Rectal smooth muscle tissue (tissue), 1 donor: ENCODE measurements at regions not wholly inside any gene's neighbourhood (a gene's known extent, or its start where the extent isn't known, plus 50 kb on each side); places are given as distances from the start of the nearest gene placed in this dataset.
A peak's percentile ranks its signal among the peaks of the same experiment; 100 is the strongest.

Source experiments
- H3K27ac ChIP-seq: one replicate; pipeline ENCODE4 v1.7.0; 2013; ENCODE audit warnings: low read depth, low read length, inconsistent platforms
- H3K27me3 ChIP-seq: one replicate; pipeline ENCODE4 v1.7.0; 2013; ENCODE audit warnings: low read length; ENCODE audit not compliant: control insufficient read depth, insufficient read depth
- H3K36me3 ChIP-seq: one replicate; pipeline ENCODE4 v1.7.0; 2013; ENCODE audit warnings: low read length; ENCODE audit not compliant: control insufficient read depth, insufficient read depth
- H3K4me1 ChIP-seq: one replicate; pipeline ENCODE4 v1.7.0; 2013; ENCODE audit warnings: low read length; ENCODE audit not compliant: control insufficient read depth, insufficient read depth
- H3K4me3 ChIP-seq: one replicate; pipeline ENCODE4 v1.7.0; 2013; ENCODE audit warnings: low read length
- H3K9ac ChIP-seq: one replicate; pipeline ENCODE4 v1.7.0; 2013; ENCODE audit warnings: low read length

- H3K4me1 ChIP-seq: peaks cover 12% of the 10 kb centered on the region
- H3K27ac ChIP-seq: peak overlapping the region; percentile 40
- H3K4me3 ChIP-seq: no peak overlapping the region
- H3K27me3 ChIP-seq: no peaks in the 10 kb centered on the region
- H3K9ac ChIP-seq: no peak overlapping the region
- H3K36me3 ChIP-seq: no peaks in the 10 kb centered on the region
Measured at GRCh38 chr4:174119051-174119450, 164.4 kb downstream of the FBXO8 start.

- H3K9ac ChIP-seq: no peak overlapping the region
- H3K27ac ChIP-seq: no peak overlapping the region
- H3K36me3 ChIP-seq: no peaks in the 10 kb centered on the region
- H3K4me1 ChIP-seq: peaks cover 12% of the 10 kb centered on the region
- H3K4me3 ChIP-seq: no peak overlapping the region
- H3K27me3 ChIP-seq: no peaks in the 10 kb centered on the region
Measured at GRCh38 chr4:174118171-174118570, 165.3 kb downstream of the FBXO8 start.

GRCh38 chr4:174117445-174117844, 166.0 kb downstream of the FBXO8 start:
- H3K27ac ChIP-seq: peak overlapping the region; percentile 14

GRCh38 chr4:174116021-174116420, 167.4 kb downstream of the FBXO8 start:
- Histone ChIP-seq H3K9ac (no peak overlapping the region), H3K27ac (no peak overlapping the region), H3K36me3 (no peaks in the 10 kb centered on the region), H3K4me3 (no peak overlapping the region), H3K27me3 (no peaks in the 10 kb centered on the region), H3K4me1 (peaks cover 12% of the 10 kb centered on the region)

More at GRCh38 chr4:174117445-174117844, 166.0 kb downstream of the FBXO8 start:
- Histone ChIP-seq H3K27me3 (no peaks in the 10 kb centered on the region), H3K4me3 (no peak overlapping the region), H3K4me1 (peaks cover 9% of the 10 kb centered on the region), H3K36me3 (no peaks in the 10 kb centered on the region), H3K9ac (no peak overlapping the region)

GRCh38 chr4:174111422-174111821, 172.0 kb downstream of the FBXO8 start:
- Histone ChIP-seq H3K36me3 (no peaks in the 10 kb centered on the region), H3K27ac (peak overlapping the region; percentile 79), H3K9ac (no peak overlapping the region), H3K27me3 (no peaks in the 10 kb centered on the region), H3K4me3 (no peak overlapping the region), H3K4me1 (peaks cover 11% of the 10 kb centered on the region)

DNA sequence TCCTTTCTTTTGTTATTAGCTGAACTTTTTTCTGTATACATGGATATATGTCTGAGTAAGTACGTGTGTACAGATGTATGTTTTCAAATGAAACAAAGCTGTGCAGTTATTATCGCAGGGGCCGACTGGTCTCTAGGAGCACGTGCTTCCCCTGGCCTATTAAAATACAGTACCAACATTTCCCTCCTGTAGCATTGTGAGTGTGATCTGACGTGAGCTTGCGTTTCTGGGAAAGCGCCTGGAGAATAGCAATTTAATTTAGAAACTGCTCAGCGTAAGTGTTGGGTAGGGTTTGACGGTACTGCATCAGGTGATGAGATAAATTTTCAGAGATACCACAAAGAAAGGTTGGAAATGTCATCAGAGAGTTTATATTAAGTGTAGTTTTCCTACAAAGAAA, 173.3 kb downstream of the FBXO8 start:
- Histone ChIP-seq H3K4me1 (peaks cover 14% of the 10 kb centered on the region), H3K9ac (no peak overlapping the region), H3K36me3 (no peaks in the 10 kb centered on the region), H3K4me3 (no peak overlapping the region), H3K27ac (peak overlapping the region; percentile 53), H3K27me3 (no peaks in the 10 kb centered on the region)

DNA sequence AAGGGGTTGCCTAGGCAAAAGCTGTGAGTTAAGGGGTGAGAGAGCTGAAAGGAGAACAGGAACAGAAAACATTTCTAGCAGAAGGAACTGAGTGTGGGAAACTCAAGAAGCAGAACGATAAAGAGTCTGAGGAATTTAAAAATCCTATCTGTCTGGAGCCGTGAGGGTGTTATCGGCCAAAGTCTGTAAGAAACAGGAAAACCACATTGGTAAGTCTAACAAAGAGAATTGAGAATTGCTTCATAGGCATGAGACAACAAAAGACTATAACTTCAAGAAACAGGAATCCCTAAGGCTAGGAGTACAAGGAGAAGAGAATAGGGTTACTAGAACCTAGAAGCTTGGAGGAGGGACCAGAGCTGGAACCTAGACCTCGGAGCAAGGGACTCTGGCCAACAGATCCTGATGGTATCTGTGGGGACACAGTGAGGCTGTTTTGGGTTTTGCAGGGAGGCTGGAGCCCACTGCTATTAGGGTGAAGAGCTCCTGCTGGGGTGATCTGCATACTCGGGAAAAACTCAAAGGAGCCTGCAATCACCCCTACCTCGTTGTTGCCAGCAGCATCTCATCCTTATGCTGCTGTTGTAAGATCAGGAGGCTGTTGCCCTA, 175.6 kb downstream of the FBXO8 start:
- H3K4me3 ChIP-seq: no peak overlapping the region
- peaks cover 12% of the 10 kb centered on the region for H3K4me1 ChIP-seq
- H3K36me3 ChIP-seq: no peaks in the 10 kb centered on the region
- peak overlapping the region; percentile 46 for H3K27ac ChIP-seq
- no peaks in the 10 kb centered on the region for H3K27me3 ChIP-seq
- no peak overlapping the region for H3K9ac ChIP-seq

DNA sequence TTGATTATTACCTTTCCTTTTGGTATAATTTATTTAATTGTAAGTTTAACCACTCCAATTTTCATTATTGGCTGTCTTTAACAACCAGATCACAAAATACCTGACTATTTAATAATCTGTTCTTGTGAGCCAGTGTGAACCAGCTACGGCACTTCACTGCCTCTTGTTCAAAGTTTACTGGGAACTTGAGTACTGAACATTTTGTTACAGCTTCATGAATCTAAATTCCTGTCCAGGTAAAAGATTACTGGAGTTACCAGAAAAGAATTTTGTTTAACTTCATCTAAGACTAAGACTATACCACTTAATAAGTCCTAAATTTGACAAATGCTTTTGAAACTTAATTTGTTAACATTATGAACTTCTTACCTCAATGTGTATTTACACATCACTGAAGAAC, 178.3 kb downstream of the FBXO8 start:
- Histone ChIP-seq H3K4me3 (no peak overlapping the region), H3K27ac (peak overlapping the region; percentile 58), H3K36me3 (no peaks in the 10 kb centered on the region), H3K9ac (no peak overlapping the region), H3K27me3 (no peaks in the 10 kb centered on the region), H3K4me1 (peaks cover 3% of the 10 kb centered on the region)

- Histone ChIP-seq H3K4me1 (peaks cover 2% of the 10 kb centered on the region), H3K36me3 (no peaks in the 10 kb centered on the region), H3K4me3 (no peak overlapping the region), H3K27me3 (no peaks in the 10 kb centered on the region), H3K27ac (no peak overlapping the region), H3K9ac (no peak overlapping the region)
Measured at GRCh38 chr4:174100910-174101309, 182.6 kb downstream of the FBXO8 start.

GRCh38 chr4:174099712-174100111, 183.8 kb downstream of the FBXO8 start:
- Histone ChIP-seq H3K4me1 (no peaks in the 10 kb centered on the region), H3K27ac (no peak overlapping the region), H3K4me3 (no peak overlapping the region), H3K9ac (no peak overlapping the region), H3K36me3 (no peaks in the 10 kb centered on the region), H3K27me3 (no peaks in the 10 kb centered on the region)

GRCh38 chr4:174096999-174097398, 186.5 kb downstream of the FBXO8 start:
- no peaks in the 10 kb centered on the region for H3K36me3 ChIP-seq
- no peak overlapping the region for H3K27ac ChIP-seq
- H3K27me3 ChIP-seq: no peaks in the 10 kb centered on the region
- no peak overlapping the region for H3K9ac ChIP-seq
- H3K4me3 ChIP-seq: no peak overlapping the region
- H3K4me1 ChIP-seq: no peaks in the 10 kb centered on the region

GRCh38 chr4:174096456-174096855, 187.0 kb downstream of the FBXO8 start:
- Histone ChIP-seq H3K4me3 (no peak overlapping the region), H3K36me3 (no peaks in the 10 kb centered on the region), H3K4me1 (no peaks in the 10 kb centered on the region), H3K9ac (no peak overlapping the region), H3K27ac (no peak overlapping the region), H3K27me3 (no peaks in the 10 kb centered on the region)

- H3K36me3 ChIP-seq: no peaks in the 10 kb centered on the region
- no peak overlapping the region for H3K9ac ChIP-seq
- H3K4me1 ChIP-seq: no peaks in the 10 kb centered on the region
- no peak overlapping the region for H3K4me3 ChIP-seq
- no peaks in the 10 kb centered on the region for H3K27me3 ChIP-seq
- H3K27ac ChIP-seq: no peak overlapping the region
Measured at GRCh38 chr4:174091130-174091529, 192.3 kb downstream of the FBXO8 start.
